ENCODE measurements at regions not wholly inside any gene's neighbourhood (a gene's known extent, or its start where the extent isn't known, plus 50 kb on each side); places are given as distances from the start of the nearest gene placed in this dataset.

GRCh38 chr12:79515530-79515935, 175.2 kb downstream of the PAWR start:
- H3K4me1 ChIP-seq (ENCODE audit: control insufficient read depth, insufficient read depth, low read length, unreplicated experiment) = no peaks in the 10 kb centered on the region
- H3K27me3 ChIP-seq (ENCODE audit: insufficient read depth, low read length) = no peaks in the 10 kb centered on the region
- no peak overlapping the region for H3K27ac ChIP-seq (ENCODE audit: low read depth, low read length)
- H3K4me3 ChIP-seq (ENCODE audit: low read depth, low read length) = no peak overlapping the region
- no peaks in the 10 kb centered on the region for H3K79me2 ChIP-seq (ENCODE audit: control insufficient read depth, insufficient read depth, low read length, unreplicated experiment)
- no peak overlapping the region for H2AFZ ChIP-seq (ENCODE audit: low read length, unreplicated experiment)
- no peaks in the 10 kb centered on the region for H3K36me3 ChIP-seq (ENCODE audit: insufficient read depth, low read length)

GRCh38 chr12:79514730-79515529, 175.8 kb downstream of the PAWR start:
- Histone ChIP-seq H3K27ac (ENCODE audit: low read depth, low read length) (no peak overlapping the region), H3K79me2 (ENCODE audit: control insufficient read depth, insufficient read depth, low read length, unreplicated experiment) (no peaks in the 10 kb centered on the region), H2AFZ (ENCODE audit: low read length, unreplicated experiment) (peak overlapping the region; percentile 22), H3K36me3 (ENCODE audit: insufficient read depth, low read length) (no peaks in the 10 kb centered on the region), H3K27me3 (ENCODE audit: insufficient read depth, low read length) (no peaks in the 10 kb centered on the region), H3K4me3 (ENCODE audit: low read depth, low read length) (no peak overlapping the region), H3K4me1 (ENCODE audit: control insufficient read depth, insufficient read depth, low read length, unreplicated experiment) (no peaks in the 10 kb centered on the region)

- Histone ChIP-seq H3K27me3 (ENCODE audit: insufficient read depth, low read length) (no peaks in the 10 kb centered on the region), H3K27ac (ENCODE audit: low read depth, low read length) (no peak overlapping the region), H3K36me3 (ENCODE audit: insufficient read depth, low read length) (no peaks in the 10 kb centered on the region), H3K4me1 (ENCODE audit: control insufficient read depth, insufficient read depth, low read length, unreplicated experiment) (no peaks in the 10 kb centered on the region), H2AFZ (ENCODE audit: low read length, unreplicated experiment) (no peak overlapping the region), H3K79me2 (ENCODE audit: control insufficient read depth, insufficient read depth, low read length, unreplicated experiment) (no peaks in the 10 kb centered on the region), H3K4me3 (ENCODE audit: low read depth, low read length) (no peak overlapping the region)
Measured at GRCh38 chr12:79512068-79512467, 178.7 kb downstream of the PAWR start.

GRCh38 chr12:79508622-79509021, 182.1 kb downstream of the PAWR start:
- no peak overlapping the region for H3K27ac ChIP-seq (ENCODE audit: low read depth, low read length)
- no peaks in the 10 kb centered on the region for H3K36me3 ChIP-seq (ENCODE audit: insufficient read depth, low read length)
- H3K27me3 ChIP-seq (ENCODE audit: insufficient read depth, low read length) = no peaks in the 10 kb centered on the region
- H3K4me1 ChIP-seq (ENCODE audit: control insufficient read depth, insufficient read depth, low read length, unreplicated experiment) = no peaks in the 10 kb centered on the region
- H2AFZ ChIP-seq (ENCODE audit: low read length, unreplicated experiment) = no peak overlapping the region
- H3K79me2 ChIP-seq (ENCODE audit: control insufficient read depth, insufficient read depth, low read length, unreplicated experiment) = no peaks in the 10 kb centered on the region
- no peak overlapping the region for H3K4me3 ChIP-seq (ENCODE audit: low read depth, low read length)

Measured in ACC112 (cell line).